ENCODE measurements at regions not wholly inside any gene's neighbourhood (a gene's known extent, or its start where the extent isn't known, plus 50 kb on each side); places are given as distances from the start of the nearest gene placed in this dataset.
"Not testable (repeated sequence)": the region's sequence is repeated elsewhere in the genome, so short reads cannot be mapped to it uniquely, and the experiment has no call there.

- TF ChIP-seq CTCF, POLR2A (IDR thresholded peaks at IDR 0.05): not testable (repeated sequence)
Measured at GRCh38 chr3:20967485-20967884, 781.5 kb upstream of the SGO1 start.

Data from thyroid gland (tissue), 4 donors.